ENCODE measurements at regions not wholly inside any gene's neighbourhood (a gene's known extent, or its start where the extent isn't known, plus 50 kb on each side); places are given as distances from the start of the nearest gene placed in this dataset.
"Not testable (repeated sequence)": the region's sequence is repeated elsewhere in the genome, so short reads cannot be mapped to it uniquely, and the experiment has no call there.

- DNase-seq = no peak
Measured at GRCh38 chr10:94129393-94130130, 135.8 kb downstream of the PLCE1 start.

DNA sequence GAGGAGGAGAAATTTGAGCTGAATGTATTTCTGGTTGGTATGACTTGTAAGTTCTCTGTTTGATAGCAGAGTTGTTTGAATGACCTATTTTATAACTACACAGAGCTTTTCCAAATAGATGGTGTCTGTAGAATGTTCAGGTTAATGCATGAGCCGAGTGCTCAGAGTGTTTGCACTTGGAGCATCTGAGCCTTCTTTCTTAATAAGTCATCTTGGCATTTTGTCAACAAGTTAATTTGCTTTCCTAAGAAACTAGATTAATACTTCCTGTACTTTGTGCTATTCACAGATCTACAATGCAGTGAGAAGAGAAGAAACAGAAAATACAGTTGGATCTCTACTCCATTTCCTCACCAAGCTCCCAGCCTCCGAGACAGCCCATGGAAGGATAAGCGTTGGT is 138.2 kb downstream of the PLCE1 start:
- DNase-seq = no peak

DNA sequence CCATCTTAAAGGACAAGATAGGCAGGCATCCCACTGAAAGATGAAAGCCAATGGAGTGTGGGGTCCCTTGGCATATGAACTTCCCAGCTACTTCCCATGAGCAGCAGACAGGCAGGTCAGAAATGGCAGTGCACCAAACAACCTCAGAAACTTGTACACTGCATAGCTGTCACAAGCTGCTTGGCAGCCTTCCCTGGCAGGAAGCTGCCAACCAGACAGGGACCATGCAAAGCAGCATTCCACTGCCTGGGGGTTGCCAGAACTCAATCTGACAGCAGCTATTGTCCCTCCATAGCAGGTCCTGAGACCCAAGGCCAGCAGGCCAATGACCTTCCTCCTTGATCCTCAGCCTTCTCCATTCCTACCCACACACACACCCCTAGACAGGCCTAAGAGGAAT is 139.5 kb downstream of the PLCE1 start:
- DNase-seq = no peak

- DNase-seq = no peak
Measured at GRCh38 chr10:94137747-94138146, 144.0 kb downstream of the PLCE1 start.

DNA sequence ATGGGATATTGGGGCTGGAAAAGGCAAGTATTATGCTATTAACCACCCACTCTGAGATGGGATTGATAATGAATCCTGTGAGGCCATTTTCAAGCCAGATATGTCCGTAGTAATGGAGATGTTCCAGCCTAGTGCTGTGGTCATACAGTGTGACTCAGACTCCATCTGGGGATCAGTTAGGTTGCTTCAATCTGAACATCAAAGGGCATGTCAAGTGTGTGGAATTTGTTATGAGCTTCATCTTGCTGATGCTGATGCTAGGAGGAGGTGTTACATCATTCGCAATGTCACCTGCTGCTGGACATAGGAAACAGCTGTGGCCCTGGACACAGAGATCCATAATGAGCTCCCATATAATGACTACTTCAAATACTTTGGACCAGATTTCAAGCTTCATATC is 144.7 kb downstream of the PLCE1 start:
- DNase-seq = no peak

DNA sequence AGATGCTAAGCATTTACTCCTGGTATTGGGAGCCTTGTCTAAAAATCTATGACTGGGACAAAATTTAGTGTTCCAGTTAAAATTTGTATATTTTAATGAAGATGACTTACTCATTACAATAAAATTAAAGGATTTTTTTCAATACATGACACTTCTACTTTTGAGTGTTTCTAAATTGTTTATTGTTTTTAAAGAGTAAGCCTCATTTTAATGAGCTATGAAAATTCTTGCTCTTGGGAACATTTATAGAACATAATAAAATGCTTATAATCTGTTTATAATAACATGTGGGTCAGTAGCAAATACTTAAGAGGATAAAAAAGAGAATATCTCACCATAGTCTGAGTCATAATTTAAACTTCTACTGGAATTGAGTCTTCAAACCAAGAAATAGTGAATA is 149.5 kb downstream of the PLCE1 start:
- DNase-seq = no peak

GRCh38 chr10:94146313-94146712 is 152.6 kb downstream of the PLCE1 start:
- DNase-seq = no peak

DNA sequence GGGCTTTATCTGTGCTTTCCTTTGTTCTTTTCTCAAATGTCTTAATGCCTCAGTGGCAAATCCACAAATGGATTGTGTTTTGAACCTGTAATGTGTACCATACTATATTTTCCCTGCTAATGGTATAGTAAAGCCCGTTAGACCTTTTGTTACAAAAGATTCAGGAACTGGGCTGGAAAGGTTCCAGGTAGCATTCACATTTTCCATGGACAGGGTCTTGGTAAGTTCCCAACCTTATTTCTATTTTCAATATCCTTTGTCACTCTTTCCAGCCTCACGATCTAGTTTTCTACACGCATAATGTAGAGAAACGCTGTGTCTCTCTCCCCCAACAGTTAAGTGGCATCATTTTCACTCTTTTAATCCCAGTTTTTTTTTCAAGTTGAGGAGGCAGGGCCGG is 153.0 kb downstream of the PLCE1 start:
- no peak for DNase-seq

DNA sequence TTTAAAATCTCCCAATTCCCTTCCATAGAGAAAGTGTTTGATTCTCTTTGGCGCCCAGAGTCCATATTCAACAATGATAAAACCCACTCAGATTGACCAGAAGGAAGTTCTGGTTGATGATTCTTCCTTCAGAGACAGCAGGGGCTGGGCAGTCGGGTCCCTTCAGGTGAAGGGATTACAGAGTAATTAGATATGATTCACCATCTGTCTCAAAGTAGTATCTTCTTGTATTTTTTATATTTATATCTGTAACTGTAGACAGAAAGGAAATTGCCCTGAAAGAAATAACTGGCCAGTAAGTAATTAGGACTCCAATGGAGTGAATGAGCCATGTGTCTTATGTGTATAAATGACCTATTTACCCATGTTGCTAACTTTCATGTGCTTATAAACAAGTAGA is 156.0 kb downstream of the PLCE1 start:
- no peak for DNase-seq

- DNase-seq = no peak
Measured at GRCh38 chr10:94150541-94151184, 156.9 kb downstream of the PLCE1 start.

DNA sequence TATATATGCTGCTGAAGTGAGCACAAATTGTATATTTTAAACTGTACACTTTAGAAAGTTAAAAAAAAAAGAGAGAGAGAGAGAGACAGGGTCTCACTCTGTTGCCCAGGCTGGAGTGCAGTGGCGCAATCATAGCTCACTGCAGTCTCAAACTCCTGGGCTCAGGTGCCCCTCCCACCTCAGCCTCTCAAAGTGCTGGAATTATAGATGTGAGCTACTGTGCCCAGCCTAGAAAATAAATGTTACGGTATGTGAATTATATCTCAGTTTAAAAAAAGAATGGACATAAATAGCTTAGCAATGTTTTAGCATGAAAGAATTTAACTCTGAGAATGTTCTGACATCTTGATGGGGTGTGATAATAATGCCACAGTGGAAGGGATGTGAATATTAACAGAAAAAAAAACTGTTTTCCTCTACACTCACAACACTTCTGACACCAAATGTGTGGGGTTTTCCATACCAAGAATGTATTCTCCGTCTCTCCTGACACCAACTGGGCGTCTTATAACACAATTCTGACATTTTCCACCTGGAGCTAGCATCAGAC is 162.1 kb downstream of the PLCE1 start:
- no peak for DNase-seq

- DNase-seq = no peak
Measured at GRCh38 chr10:94156453-94156852, 162.7 kb downstream of the PLCE1 start.

DNA sequence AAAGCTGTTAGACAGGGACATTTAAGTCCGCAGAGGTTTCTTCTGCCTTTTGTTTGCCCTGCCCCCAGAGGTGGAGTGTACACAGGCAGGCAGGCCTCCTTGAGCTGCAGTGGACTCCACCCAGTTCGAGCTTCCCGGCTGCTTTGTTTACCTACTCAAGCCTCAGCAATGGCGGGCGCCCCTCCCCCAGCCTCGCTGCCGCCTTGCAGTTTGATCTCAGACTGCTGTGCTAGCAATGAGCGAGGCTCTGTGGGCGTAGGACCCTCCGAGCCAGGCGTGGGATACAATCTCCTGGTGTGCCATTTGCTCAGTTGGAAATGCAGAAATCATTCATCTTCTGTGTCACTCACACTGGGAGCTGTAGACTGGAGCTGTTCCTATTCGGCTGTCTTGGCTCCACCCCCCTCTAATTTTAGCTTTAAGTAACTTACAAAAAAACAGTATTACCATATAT is 171.5 kb downstream of the PLCE1 start:
- not testable (repeated sequence) for DNase-seq

GRCh38 chr10:94172332-94172731 is 178.6 kb downstream of the PLCE1 start:
- DNase-seq = no peak

GRCh38 chr10:94173594-94173993 is 179.9 kb downstream of the PLCE1 start:
- DNase-seq = no peak

GRCh38 chr10:94174838-94175237 is 181.1 kb downstream of the PLCE1 start:
- no peak for DNase-seq

DNA sequence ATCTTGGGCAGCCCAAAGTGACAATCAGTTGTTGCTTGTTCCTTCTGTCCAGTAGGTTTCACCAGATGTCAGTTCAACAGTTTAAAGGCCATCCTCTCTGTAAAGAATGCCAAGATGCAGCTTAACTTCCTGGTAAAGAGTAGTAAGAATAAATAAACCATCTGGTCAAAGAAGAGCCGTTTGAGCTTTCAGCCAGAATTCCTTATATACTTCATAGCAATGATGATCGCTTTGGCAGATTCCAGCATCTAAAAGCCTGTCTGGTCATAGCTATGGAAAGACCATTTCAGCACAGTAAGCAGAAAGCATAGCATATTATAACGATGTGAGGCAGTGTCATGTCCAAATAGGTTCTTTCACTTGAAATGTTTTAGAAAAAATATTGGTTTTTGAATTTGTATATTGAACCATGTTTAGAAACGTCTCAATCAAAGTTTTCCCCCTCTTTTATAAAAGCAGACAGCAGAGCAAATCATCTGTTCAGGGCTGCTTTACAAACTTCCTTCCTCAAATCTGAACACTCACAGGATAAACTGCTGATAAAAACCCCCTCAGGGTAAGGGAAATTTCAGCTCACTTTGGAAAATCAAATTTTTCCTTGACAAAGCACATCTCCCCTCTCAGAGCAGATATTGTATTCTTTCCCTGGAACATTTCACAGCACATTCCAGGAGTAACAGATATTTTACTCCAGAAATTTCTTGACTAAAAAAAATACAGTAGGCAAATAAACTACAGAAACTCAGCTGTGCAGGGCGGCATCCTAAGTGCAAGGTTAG is 184.1 kb downstream of the NOC3L start:
- no peak for DNase-seq

DNA sequence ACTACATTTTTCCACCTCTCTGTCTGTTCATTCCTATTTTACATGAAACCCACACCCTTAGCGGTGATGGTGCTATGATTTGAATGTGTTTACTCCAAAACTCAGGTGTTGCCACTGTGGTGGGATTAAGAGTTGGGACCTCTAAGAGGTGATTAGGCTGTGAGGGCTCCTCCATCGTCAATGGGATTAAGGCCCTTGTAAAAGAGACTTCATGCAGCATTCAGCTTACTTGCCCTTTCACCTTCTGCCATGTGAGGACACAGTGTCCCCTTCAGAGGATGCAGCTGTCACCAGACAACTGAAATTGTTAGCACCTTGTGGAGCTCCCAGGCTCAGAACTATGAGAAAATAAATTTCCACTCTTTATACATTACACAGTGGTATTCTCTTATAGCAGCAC is 182.2 kb downstream of the NOC3L start:
- DNase-seq = no peak

- no peak for DNase-seq
Measured at GRCh38 chr10:94183666-94184264, 179.0 kb downstream of the NOC3L start.

- DNase-seq = no peak
Measured at GRCh38 chr10:94186722-94187121, 176.0 kb downstream of the NOC3L start.

DNA sequence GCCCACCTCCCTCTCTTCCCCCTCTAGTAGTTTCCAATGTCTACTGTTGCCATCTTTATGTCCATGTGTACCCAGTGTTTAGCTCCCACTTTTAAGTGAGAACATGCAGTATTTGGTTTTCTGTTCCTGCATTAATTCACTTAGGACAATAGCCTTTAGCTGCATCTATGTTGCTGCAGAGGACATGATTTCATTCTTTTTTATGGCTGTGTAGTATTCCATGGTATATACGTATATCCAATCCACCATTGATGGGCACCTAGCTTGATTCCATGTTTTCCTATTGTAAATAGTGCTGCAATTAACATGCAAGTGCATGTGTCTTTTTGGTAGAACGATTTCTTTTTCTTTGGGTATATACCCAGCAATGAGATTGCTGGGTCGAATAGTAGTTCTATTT is 170.4 kb downstream of the NOC3L start:
- DNase-seq = no peak

DNA sequence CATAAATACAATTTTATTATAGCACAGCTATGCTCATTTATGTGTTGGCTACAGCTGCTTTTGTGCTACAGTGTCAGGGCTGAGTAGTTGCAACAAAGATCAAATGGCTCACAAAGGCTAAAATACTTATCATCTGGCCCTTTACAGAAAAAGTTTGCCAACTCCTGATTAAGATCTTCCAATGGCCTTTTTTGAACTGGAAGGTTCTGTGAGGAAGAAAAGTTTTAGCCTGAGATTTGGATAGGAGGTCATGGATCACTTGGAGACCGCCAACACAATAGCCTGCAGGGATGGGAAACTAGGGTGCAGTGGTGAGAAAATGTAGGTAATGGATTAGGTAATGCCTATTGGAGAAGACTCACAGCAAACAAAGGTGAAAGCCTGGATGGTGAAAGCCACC is 169.8 kb downstream of the NOC3L start:
- DNase-seq = no peak

GRCh38 chr10:94193466-94193924 is 169.2 kb downstream of the NOC3L start:
- no peak for DNase-seq
